Loucy (cell line): ENCODE measurements at regions not wholly inside any gene's neighbourhood (a gene's known extent, or its start where the extent isn't known, plus 50 kb on each side); places are given as distances from the start of the nearest gene placed in this dataset.

Experiments used
- CTCF ChIP-seq: fragments of 200-600 bp; sonication (generic); conservative IDR thresholded peaks from 2 replicates; pipeline ENCODE4 v1.5.1; 2014; ENCODE audit warnings: mild to moderate bottlenecking, antibody characterized with exemption, low read length
- EZH2phosphoT487 ChIP-seq: fragments of 200-600 bp; IDR thresholded peaks from 2 replicates; pipeline ENCODE4 v1.6.1; 2018; ENCODE audit warnings: antibody characterized with exemption, mild to moderate bottlenecking, moderate library complexity, borderline replicate concordance

DNA sequence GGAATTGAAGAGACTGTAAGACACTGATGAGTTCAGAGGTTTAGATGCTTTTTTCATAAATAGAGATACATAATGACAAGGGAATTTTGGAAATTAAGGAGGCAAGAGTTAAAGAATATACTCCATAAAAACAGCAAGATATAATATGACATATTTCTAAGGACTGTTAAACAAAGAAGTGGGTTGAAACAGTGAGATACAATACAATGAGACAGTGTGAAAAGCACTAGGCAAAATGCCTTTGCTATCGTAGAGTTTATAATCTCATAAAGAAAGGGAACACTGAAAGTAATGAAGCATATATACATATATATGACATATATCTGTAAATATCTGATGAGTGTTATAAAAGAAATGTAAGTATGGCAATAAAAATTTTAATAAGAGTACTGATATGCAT, 1496.2 kb downstream of the TECRL start:
- TF ChIP-seq CTCF (no peak), EZH2phosphoT487 (no peak)
